Ishikawa (cell line): ENCODE measurements at regions not wholly inside any gene's neighbourhood (a gene's known extent, or its start where the extent isn't known, plus 50 kb on each side); places are given as distances from the start of the nearest gene placed in this dataset.

ENCODE experiments used
- CEBPB ChIP-seq: IDR thresholded peaks from 2 replicates; pipeline ENCODE4 v1.6.1; 2012
- EP300 ChIP-seq: IDR thresholded peaks from 2 replicates; pipeline ENCODE4 v1.6.1; 2012; ENCODE audit warnings: borderline replicate concordance
- YY1 ChIP-seq: IDR thresholded peaks from 2 replicates; pipeline ENCODE4 v1.6.1; 2012; ENCODE audit warnings: low read depth
- TF ChIP-seq, protein P1 (sequence below): IDR thresholded peaks from 2 replicates; pipeline ENCODE4 v1.6.1; 2012; ENCODE audit warnings: low read depth, mild to moderate bottlenecking

DNA sequence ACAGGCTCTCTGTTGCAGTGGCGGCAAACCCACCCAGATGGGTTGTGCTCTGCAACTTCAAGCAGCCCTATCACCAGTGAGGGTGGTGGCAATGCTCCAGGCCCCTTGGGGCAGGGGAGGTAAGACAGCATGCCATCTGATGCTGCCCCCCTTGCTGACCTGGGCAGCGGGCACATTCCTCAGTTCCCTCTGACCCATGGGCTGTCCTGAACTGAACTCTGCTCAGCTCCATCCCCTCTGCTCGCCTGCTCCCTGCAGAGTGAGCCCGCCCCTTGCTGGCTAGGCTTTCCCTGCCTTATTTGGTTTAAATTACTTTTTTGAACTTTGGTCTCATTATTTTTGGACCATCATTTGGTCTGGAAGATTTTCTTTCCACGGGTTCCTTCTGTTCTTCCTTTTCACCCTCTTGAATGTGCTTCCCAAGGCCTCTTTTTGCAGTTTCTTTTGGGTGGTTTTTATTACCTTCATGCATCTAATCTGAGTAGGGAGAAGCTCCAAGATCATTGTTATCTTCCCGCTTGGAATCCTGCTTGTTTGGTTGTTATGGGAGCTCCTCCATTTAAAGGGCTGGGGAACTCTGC lies 565.4 kb downstream of the TNS1 start:
- TF ChIP-seq, protein P1, sequence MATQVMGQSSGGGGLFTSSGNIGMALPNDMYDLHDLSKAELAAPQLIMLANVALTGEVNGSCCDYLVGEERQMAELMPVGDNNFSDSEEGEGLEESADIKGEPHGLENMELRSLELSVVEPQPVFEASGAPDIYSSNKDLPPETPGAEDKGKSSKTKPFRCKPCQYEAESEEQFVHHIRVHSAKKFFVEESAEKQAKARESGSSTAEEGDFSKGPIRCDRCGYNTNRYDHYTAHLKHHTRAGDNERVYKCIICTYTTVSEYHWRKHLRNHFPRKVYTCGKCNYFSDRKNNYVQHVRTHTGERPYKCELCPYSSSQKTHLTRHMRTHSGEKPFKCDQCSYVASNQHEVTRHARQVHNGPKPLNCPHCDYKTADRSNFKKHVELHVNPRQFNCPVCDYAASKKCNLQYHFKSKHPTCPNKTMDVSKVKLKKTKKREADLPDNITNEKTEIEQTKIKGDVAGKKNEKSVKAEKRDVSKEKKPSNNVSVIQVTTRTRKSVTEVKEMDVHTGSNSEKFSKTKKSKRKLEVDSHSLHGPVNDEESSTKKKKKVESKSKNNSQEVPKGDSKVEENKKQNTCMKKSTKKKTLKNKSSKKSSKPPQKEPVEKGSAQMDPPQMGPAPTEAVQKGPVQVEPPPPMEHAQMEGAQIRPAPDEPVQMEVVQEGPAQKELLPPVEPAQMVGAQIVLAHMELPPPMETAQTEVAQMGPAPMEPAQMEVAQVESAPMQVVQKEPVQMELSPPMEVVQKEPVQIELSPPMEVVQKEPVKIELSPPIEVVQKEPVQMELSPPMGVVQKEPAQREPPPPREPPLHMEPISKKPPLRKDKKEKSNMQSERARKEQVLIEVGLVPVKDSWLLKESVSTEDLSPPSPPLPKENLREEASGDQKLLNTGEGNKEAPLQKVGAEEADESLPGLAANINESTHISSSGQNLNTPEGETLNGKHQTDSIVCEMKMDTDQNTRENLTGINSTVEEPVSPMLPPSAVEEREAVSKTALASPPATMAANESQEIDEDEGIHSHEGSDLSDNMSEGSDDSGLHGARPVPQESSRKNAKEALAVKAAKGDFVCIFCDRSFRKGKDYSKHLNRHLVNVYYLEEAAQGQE = no peak
- no peak for TF ChIP-seq YY1
- no peak for TF ChIP-seq EP300
- no peak for TF ChIP-seq CEBPB
